Osteocyte (in vitro differentiated cells): ENCODE measurements at regions not wholly inside any gene's neighbourhood (a gene's known extent, or its start where the extent isn't known, plus 50 kb on each side); places are given as distances from the start of the nearest gene placed in this dataset.

Experiments used
- DNase-seq: peaks from one replicate; pipeline ENCODE4 v3.0.0; 2021; ENCODE audit warnings: mixed read lengths; ENCODE audit not compliant: unreplicated experiment; ENCODE audit errors: extremely low spot score
- H3K27ac Mint-ChIP-seq: one replicate; pipeline ENCODE4 v1.8.0; 2021; ENCODE audit warnings: mild to moderate bottlenecking, mixed read lengths; ENCODE audit not compliant: unreplicated experiment
- H3K27me3 Mint-ChIP-seq: one replicate; pipeline ENCODE4 v1.8.0; 2021; ENCODE audit warnings: mixed read lengths; ENCODE audit not compliant: unreplicated experiment
- H3K36me3 Mint-ChIP-seq: one replicate; pipeline ENCODE4 v1.8.0; 2021; ENCODE audit warnings: mixed read lengths; ENCODE audit not compliant: unreplicated experiment
- H3K4me1 Mint-ChIP-seq: one replicate; pipeline ENCODE4 v1.8.0; 2021; ENCODE audit warnings: mixed read lengths; ENCODE audit not compliant: unreplicated experiment
- H3K4me3 Mint-ChIP-seq: one replicate; pipeline ENCODE4 v1.8.0; 2021; ENCODE audit warnings: mild to moderate bottlenecking, moderate library complexity, mixed read lengths; ENCODE audit not compliant: unreplicated experiment
- H3K9me3 Mint-ChIP-seq: one replicate; pipeline ENCODE4 v1.8.0; 2021; ENCODE audit warnings: mixed read lengths; ENCODE audit not compliant: unreplicated experiment
- CTCF ChIP-seq: fragments of 200-600 bp; sonication (generic); IDR thresholded peaks from 2 replicates; pipeline ENCODE4 v1.5.0; 2021; ENCODE audit warnings: antibody characterized with exemption, mild to moderate bottlenecking, moderate library complexity

DNA sequence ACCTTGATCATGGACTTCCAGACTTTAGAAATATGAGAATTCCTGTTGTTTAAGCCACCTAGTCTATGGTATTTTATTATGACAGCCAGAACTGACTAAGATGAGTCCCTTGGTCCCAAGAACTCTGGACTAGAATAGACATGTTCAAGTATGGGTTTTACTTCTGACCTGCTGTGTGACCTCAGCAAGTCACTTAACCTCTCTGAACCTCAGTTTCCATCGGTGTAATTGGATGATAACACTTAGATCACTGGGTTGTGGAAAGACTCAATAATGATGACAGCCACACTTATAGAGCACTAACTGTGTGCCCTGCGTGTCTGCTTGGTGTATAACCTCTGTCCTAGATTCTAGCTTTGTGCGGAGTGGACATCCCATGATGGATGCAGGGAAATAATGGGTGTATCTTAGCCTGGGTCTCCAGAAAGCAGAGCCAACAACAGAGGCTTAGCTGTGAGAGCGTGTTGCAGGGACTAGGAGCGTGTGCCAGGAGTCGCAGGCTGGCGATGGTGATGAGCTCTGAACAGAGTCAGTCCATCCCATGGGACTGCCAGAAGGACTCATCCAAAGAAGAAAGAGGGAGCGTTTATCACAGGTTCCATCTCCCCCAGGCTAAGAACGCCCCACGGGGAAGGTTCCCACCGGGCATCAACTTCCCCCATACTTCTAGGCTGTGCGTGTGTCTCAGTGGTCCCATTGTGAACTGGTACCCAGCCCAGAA, 93.2 kb upstream of the TP53I11 start:
- Mint-ChIP-seq H3K4me1 (peaks cover 39% of the 10 kb centered on the region), H3K4me3 (no peak overlapping the region), H3K27me3 (peaks cover 9% of the 10 kb centered on the region), H3K36me3 (peaks cover 5% of the 10 kb centered on the region), H3K9me3 (peaks cover 6% of the 10 kb centered on the region), H3K27ac (no peak overlapping the region)
- no peak for DNase-seq
- TF ChIP-seq CTCF, result no peak

GRCh38 chr11:45045683-45046471, 95.2 kb upstream of the TP53I11 start:
- Mint-ChIP-seq H3K9me3 (no peaks in the 10 kb centered on the region), H3K36me3 (no peaks in the 10 kb centered on the region), H3K27ac (peak overlapping the region; percentile 23), H3K4me1 (peaks cover 39% of the 10 kb centered on the region), H3K27me3 (peaks cover 7% of the 10 kb centered on the region), H3K4me3 (no peak overlapping the region)
- TF ChIP-seq CTCF, result no peak
- no peak for DNase-seq

DNA sequence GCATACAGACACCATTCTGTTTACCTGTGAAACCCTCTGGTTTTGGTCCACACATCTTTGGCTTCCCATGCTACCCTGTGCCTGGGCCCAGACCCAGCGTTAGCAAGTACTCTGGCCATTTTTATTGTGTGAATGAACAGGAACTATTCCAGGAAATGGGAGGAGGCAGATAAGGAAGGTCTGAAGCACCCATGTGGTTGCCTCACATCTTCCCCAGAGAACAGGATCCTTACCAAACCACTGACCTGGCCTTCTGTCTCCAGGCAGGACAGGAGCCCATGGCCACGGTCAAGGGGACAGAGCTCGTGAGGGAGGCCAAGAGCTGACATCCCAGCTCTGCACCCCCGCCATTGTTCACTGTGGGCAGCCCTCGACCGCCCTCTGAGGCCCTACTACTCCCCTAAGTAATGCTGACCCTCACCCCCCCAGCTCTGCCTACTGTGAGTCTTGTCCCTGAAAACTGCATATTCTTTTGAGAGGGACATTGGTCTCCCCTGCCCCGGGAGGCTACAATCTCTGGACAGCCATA, 97.7 kb upstream of the TP53I11 start:
- no peak for DNase-seq
- H3K27me3 Mint-ChIP-seq, result peaks cover 8% of the 10 kb centered on the region
- no peak overlapping the region for H3K4me3 Mint-ChIP-seq
- no peak overlapping the region for H3K27ac Mint-ChIP-seq
- no peaks in the 10 kb centered on the region for H3K36me3 Mint-ChIP-seq
- TF ChIP-seq CTCF, result no peak
- H3K9me3 Mint-ChIP-seq, result no peaks in the 10 kb centered on the region
- peaks cover 33% of the 10 kb centered on the region for H3K4me1 Mint-ChIP-seq

DNA sequence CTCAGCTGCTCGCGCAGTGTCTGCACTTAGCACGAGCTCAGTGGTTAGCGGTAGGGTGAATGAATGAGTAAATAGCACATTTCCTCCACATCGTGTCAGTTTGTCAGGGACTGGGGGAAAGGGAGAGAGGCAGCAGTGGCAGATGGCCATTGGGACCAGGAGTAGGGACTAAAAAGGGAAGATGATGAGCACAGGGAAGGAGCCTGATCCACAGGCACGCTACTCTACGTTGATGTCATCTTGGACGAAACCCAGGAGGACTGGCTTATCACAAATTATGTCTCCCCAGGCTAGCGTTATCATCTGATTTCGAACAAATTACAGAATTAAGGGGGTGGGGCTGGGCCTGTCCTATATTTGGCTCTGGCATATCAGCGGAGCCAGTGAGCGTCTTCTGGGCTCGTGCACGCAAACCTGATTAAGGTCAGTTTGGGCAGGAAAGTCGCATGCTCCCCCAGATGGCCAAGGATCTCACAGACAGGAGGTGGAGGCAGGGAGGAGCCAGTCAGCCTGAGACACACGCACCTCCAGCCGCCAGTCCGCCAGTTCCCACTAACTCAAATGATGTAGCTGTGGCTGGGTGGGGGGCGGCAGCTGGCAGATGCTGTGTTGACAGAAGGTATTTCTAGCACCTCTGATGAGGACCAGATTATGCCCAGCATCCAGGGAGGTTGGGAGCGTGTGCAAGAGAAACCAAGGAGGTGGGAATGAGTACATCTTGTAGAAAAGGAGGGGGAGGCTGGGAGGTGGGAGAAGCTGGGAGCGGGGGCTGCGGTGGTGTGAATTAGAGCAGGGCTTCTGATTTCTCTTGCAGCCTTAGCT, 97.4 kb upstream of the PRDM11 start:
- no peaks in the 10 kb centered on the region for H3K9me3 Mint-ChIP-seq
- H3K27me3 Mint-ChIP-seq, result peaks cover 8% of the 10 kb centered on the region
- DNase-seq, result no peak
- no peaks in the 10 kb centered on the region for H3K36me3 Mint-ChIP-seq
- H3K27ac Mint-ChIP-seq, result no peak overlapping the region
- no peak overlapping the region for H3K4me3 Mint-ChIP-seq
- peaks cover 33% of the 10 kb centered on the region for H3K4me1 Mint-ChIP-seq
- no peak for TF ChIP-seq CTCF
